Bronchial epithelial cell (primary cell): ENCODE measurements at regions not wholly inside any gene's neighbourhood (a gene's known extent, or its start where the extent isn't known, plus 50 kb on each side); places are given as distances from the start of the nearest gene placed in this dataset.

Source experiments
- DNase-seq: peaks from one replicate; pipeline ENCODE4 v3.0.0-alpha.2; 2010; ENCODE audit warnings: low read depth
- FAIRE-seq: peaks from 2 replicates; lab custom pipeline; 2011; peaks lifted over from hg19 to GRCh38; lab: Jason Lieb, UNC
- H3K27me3 ChIP-seq: 2 replicates; pipeline ENCODE4 v1.5.1; 2011; ENCODE audit warnings: low read length; ENCODE audit not compliant: control insufficient read depth, insufficient read depth
- H3K36me3 ChIP-seq: 2 replicates; pipeline ENCODE4 v1.5.1; 2011; ENCODE audit warnings: low read length; ENCODE audit not compliant: control insufficient read depth, insufficient read depth
- H3K4me3 ChIP-seq: 2 replicates; pipeline ENCODE4 v1.5.1; 2011; ENCODE audit warnings: mild to moderate bottlenecking, low read depth, low read length, control low read depth
- TF ChIP-seq, protein P1 (sequence below): IDR thresholded peaks from 2 replicates; pipeline ENCODE4 v1.5.1; 2011; ENCODE audit warnings: mild to moderate bottlenecking, moderate library complexity, low read length, control low read depth, inconsistent platforms; ENCODE audit not compliant: insufficient read depth, severe bottlenecking

DNA sequence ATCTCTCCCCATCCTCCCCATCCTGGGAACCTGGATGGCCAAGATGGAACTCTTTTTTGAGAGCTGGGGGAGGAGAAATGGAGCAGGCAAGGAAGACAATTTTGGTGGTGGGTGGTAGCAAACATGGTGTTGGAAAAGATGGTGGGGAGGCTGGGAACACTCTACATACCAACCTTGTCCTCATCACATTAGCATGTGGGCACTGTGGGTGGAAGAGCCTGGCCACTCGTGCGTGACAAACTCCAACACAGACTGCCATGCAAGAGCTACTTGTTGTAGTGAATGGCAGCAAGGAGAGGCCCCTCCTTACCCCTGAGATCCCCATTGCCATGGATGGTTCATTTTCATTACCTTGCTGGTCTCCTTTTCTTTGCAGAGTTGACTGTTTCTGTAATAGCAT, 262.6 kb downstream of the RPLP1 start:
- DNase-seq = no peak
- no peak for FAIRE-seq
- Histone ChIP-seq H3K36me3 (no peaks in the 10 kb centered on the region), H3K4me3 (no peak overlapping the region), H3K27me3 (peaks cover 2% of the 10 kb centered on the region)
- TF ChIP-seq, protein P1, sequence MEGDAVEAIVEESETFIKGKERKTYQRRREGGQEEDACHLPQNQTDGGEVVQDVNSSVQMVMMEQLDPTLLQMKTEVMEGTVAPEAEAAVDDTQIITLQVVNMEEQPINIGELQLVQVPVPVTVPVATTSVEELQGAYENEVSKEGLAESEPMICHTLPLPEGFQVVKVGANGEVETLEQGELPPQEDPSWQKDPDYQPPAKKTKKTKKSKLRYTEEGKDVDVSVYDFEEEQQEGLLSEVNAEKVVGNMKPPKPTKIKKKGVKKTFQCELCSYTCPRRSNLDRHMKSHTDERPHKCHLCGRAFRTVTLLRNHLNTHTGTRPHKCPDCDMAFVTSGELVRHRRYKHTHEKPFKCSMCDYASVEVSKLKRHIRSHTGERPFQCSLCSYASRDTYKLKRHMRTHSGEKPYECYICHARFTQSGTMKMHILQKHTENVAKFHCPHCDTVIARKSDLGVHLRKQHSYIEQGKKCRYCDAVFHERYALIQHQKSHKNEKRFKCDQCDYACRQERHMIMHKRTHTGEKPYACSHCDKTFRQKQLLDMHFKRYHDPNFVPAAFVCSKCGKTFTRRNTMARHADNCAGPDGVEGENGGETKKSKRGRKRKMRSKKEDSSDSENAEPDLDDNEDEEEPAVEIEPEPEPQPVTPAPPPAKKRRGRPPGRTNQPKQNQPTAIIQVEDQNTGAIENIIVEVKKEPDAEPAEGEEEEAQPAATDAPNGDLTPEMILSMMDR = no peak

DNA sequence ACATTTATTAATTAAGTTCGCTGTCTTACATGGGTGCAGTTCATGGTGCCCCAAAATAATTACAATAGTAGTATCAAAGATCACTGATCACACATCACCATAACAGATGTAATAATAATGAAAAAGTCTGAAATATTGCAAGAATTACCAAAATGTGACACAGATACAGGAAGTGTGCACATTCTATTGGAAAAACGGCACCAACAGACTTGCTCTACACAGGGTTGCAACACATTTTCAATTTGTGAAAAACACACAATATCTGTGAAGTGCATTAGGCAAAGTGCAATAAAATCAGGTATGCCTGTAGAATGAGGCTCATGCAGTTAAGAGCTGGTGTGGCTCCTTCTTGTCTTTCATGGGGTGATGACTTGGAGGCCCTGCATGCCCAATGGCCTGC, 265.8 kb downstream of the RPLP1 start:
- no peak overlapping the region for H3K4me3 ChIP-seq
- H3K36me3 ChIP-seq = no peaks in the 10 kb centered on the region
- H3K27me3 ChIP-seq = peaks cover 9% of the 10 kb centered on the region
- TF ChIP-seq, protein P1 = no peak
- FAIRE-seq (no peak), DNase-seq (no peak)

- H3K36me3 ChIP-seq = no peaks in the 10 kb centered on the region
- TF ChIP-seq, protein P1 = no peak
- DNase-seq (no peak), FAIRE-seq (no peak)
- no peak overlapping the region for H3K4me3 ChIP-seq
- H3K27me3 ChIP-seq = peaks cover 12% of the 10 kb centered on the region
These were observed 266.3 kb downstream of the RPLP1 start for GRCh38 chr15:69718916-69719315.

DNA sequence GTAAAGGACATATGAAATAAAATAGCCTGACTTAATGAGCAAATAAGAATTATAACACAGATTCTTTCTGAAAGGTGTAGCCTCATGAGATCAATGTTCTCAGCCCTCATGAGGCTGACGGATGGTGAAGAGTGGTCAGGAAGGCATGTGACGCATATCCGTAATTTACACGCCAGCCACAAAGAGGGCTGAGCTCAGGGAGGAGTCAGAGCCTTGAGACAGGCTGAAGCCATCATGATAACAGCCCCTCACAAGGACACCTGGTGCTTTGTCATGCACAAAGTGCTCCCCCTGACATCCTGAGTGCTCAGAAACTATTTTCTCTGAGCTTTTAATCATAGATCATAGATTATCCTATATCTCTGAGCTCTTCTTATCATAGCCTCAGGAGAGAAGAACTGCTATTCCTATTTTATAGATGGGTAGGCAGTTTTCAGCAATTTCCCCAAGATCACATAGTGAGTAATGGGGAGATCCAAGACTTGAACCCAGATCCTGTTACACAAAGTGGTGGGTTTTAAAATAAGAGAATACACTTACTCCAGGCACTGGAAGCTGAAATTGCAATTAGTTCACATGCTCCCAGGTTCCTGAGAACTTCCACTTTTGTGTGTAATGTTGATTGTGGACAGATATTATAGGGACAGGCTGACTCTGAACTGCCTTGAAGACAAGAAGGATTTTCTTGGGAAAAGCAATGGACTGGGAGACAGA, 267.1 kb downstream of the RPLP1 start:
- no peak overlapping the region for H3K4me3 ChIP-seq
- no peak for FAIRE-seq
- no peak for DNase-seq
- H3K27me3 ChIP-seq = peaks cover 15% of the 10 kb centered on the region
- TF ChIP-seq, protein P1 = no peak
- H3K36me3 ChIP-seq = no peaks in the 10 kb centered on the region

- Histone ChIP-seq H3K36me3 (no peaks in the 10 kb centered on the region), H3K27me3 (peaks cover 17% of the 10 kb centered on the region), H3K4me3 (no peak overlapping the region)
- FAIRE-seq = no peak
- TF ChIP-seq, protein P1 = no peak
- no peak for DNase-seq
These were observed 267.9 kb downstream of the RPLP1 start for GRCh38 chr15:69720536-69720935.

DNA sequence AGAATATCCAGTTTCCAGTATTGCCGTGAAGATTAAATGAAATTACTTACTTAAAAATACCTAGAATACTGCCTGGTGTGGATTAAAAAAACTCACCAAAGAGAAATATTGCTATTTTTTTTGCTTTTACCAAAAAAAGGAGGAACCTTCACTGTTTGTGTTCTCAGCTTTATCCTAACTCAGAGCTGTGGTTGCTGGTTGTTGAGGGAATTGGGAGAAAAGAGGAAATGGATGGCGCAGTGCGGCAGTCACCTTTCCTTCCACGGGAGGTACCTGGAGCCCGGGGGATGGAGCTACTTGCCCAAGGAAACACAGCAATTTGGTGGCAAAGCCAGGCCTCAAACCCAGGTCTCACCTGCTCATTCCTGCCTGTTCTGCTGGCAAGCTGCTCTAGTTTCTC, 270.3 kb downstream of the RPLP1 start:
- DNase-seq (no peak), FAIRE-seq (no peak)
- TF ChIP-seq, protein P1 = no peak
- H3K36me3 ChIP-seq = no peaks in the 10 kb centered on the region
- H3K4me3 ChIP-seq = no peak overlapping the region
- H3K27me3 ChIP-seq = peaks cover 21% of the 10 kb centered on the region
